Neural crest cell (in vitro differentiated cells): ENCODE measurements at regions not wholly inside any gene's neighbourhood (a gene's known extent, or its start where the extent isn't known, plus 50 kb on each side); places are given as distances from the start of the nearest gene placed in this dataset.
A peak's percentile ranks its signal among the peaks of the same experiment; 100 is the strongest.

Source experiments
- DNase-seq: peaks from one replicate; pipeline ENCODE4 v3.0.0; 2021; ENCODE audit warnings: low read depth, mixed read lengths, low spot score
- H3K27ac Mint-ChIP-seq: one replicate; pipeline ENCODE4 v1.8.0; 2021; ENCODE audit warnings: mild to moderate bottlenecking, mixed read lengths; ENCODE audit not compliant: unreplicated experiment
- H3K27me3 Mint-ChIP-seq: 2 replicates; pipeline ENCODE4 v1.8.0; 2021; ENCODE audit warnings: low read depth, mild to moderate bottlenecking, mixed read lengths
- H3K36me3 Mint-ChIP-seq: 2 replicates; pipeline ENCODE4 v1.8.0; 2021; ENCODE audit warnings: low read depth, mild to moderate bottlenecking, mixed read lengths
- H3K4me1 Mint-ChIP-seq: 2 replicates; pipeline ENCODE4 v1.8.0; 2021; ENCODE audit warnings: mixed read lengths
- H3K4me3 Mint-ChIP-seq: one replicate; pipeline ENCODE4 v1.8.0; 2021; ENCODE audit warnings: mild to moderate bottlenecking, mixed read lengths
- H3K9me3 Mint-ChIP-seq: 2 replicates; pipeline ENCODE4 v1.8.0; 2021; ENCODE audit warnings: mixed read lengths
- CTCF ChIP-seq: fragments of 200-600 bp; sonication (generic); conservative IDR thresholded peaks from 2 replicates; pipeline ENCODE4 v1.5.0; 2021; ENCODE audit warnings: antibody characterized with exemption, mild to moderate bottlenecking

GRCh38 chr1:98045211-98045766 lies 124.5 kb upstream of the DPYD start:
- Mint-ChIP-seq H3K4me3 (peak overlapping the region; percentile 82), H3K27ac (no peak overlapping the region), H3K36me3 (no peaks in the 10 kb centered on the region), H3K27me3 (peaks cover 84% of the 10 kb centered on the region), H3K9me3 (no peaks in the 10 kb centered on the region), H3K4me1 (peaks cover 17% of the 10 kb centered on the region)
- no peak for TF ChIP-seq CTCF
- no peak for DNase-seq

GRCh38 chr1:98044766-98045165 lies 123.9 kb upstream of the DPYD start:
- DNase-seq, result no peak
- no peak for TF ChIP-seq CTCF
- Mint-ChIP-seq H3K4me3 (peak overlapping the region; percentile 77), H3K27me3 (peaks cover 78% of the 10 kb centered on the region), H3K36me3 (no peaks in the 10 kb centered on the region), H3K27ac (no peak overlapping the region), H3K4me1 (peaks cover 17% of the 10 kb centered on the region), H3K9me3 (no peaks in the 10 kb centered on the region)

- H3K27me3 Mint-ChIP-seq, result peaks cover 72% of the 10 kb centered on the region
- no peaks in the 10 kb centered on the region for H3K36me3 Mint-ChIP-seq
- no peak overlapping the region for H3K27ac Mint-ChIP-seq
- H3K4me1 Mint-ChIP-seq, result peaks cover 17% of the 10 kb centered on the region
- no peak for TF ChIP-seq CTCF
- H3K9me3 Mint-ChIP-seq, result no peaks in the 10 kb centered on the region
- H3K4me3 Mint-ChIP-seq, result peak overlapping the region; percentile 28
- DNase-seq, result no peak
Observed at GRCh38 chr1:98044071-98044697, 123.3 kb upstream of the DPYD start.

GRCh38 chr1:98035602-98036002 lies 114.8 kb upstream of the DPYD start:
- Mint-ChIP-seq H3K4me3 (no peak overlapping the region), H3K27me3 (peaks cover 24% of the 10 kb centered on the region), H3K27ac (no peak overlapping the region), H3K36me3 (no peaks in the 10 kb centered on the region), H3K4me1 (no peaks in the 10 kb centered on the region), H3K9me3 (no peaks in the 10 kb centered on the region)
- no peak for TF ChIP-seq CTCF
- no peak for DNase-seq

GRCh38 chr1:98034505-98034904 lies 113.7 kb upstream of the DPYD start:
- H3K4me1 Mint-ChIP-seq, result no peaks in the 10 kb centered on the region
- H3K27ac Mint-ChIP-seq, result no peak overlapping the region
- no peak for TF ChIP-seq CTCF
- no peaks in the 10 kb centered on the region for H3K9me3 Mint-ChIP-seq
- no peak overlapping the region for H3K4me3 Mint-ChIP-seq
- H3K36me3 Mint-ChIP-seq, result no peaks in the 10 kb centered on the region
- peaks cover 21% of the 10 kb centered on the region for H3K27me3 Mint-ChIP-seq
- DNase-seq, result no peak
